Naive thymus-derived CD4-positive, alpha-beta T cell (primary cell): ENCODE measurements at regions not wholly inside any gene's neighbourhood (a gene's known extent, or its start where the extent isn't known, plus 50 kb on each side); places are given as distances from the start of the nearest gene placed in this dataset.
"Not testable (repeated sequence)": the region's sequence is repeated elsewhere in the genome, so short reads cannot be mapped to it uniquely, and the experiment has no call there.

Experiments used
- ATAC-seq: fragments of 150-1000 bp; cut with Tn5 transposase; 2 replicates; pipeline ENCODE4 v1.10.0; 2021; ENCODE audit warnings: mild to moderate bottlenecking, moderate library complexity
- CTCF ChIA-PET: fragments of 350-600 bp; sonication (Branson Sonifier 250); formaldehyde crosslinking; loops from one replicate; lab custom pipeline; 2021; ENCODE audit warnings: antibody characterized with exemption; lab: Charles Lee
- POLR2A ChIA-PET: fragments of 350-600 bp; sonication (Branson Sonifier 250); formaldehyde crosslinking; loops from one replicate; lab custom pipeline; 2021; ENCODE audit warnings: antibody characterized with exemption, inconsistent platforms; lab: Charles Lee
- DNase-seq, 9 donors: peaks; one replicate each; pipeline versions ENCODE4 v3.0.0 to v3.0.0-alpha.2; 2020 to 2022; ENCODE audit warnings: mixed read lengths in 1 of 9
- H3K27ac ChIP-seq: one replicate; pipeline ENCODE4 v1.7.0; 2013; ENCODE audit warnings: mild to moderate bottlenecking, low read depth, low read length, moderate library complexity
- H3K27me3 ChIP-seq, 2 donors: one replicate each; pipeline ENCODE4 v1.7.0; 2013; ENCODE audit warnings: low read length in 2 of 2, mild to moderate bottlenecking in 2 of 2, moderate library complexity in 2 of 2; ENCODE audit not compliant: control insufficient read depth in 2 of 2, insufficient read depth in 2 of 2
- H3K36me3 ChIP-seq, 3 experiments: 1 replicate in 2 of 3; 2 replicates in 1 of 3; pipeline ENCODE4 v1.7.0; 2013; ENCODE audit warnings: low read length in 3 of 3, mild to moderate bottlenecking in 3 of 3, moderate library complexity in 1 of 3; ENCODE audit not compliant: insufficient read depth in 3 of 3, control insufficient read depth in 2 of 3
- H3K4me1 ChIP-seq, 2 donors: one replicate each; pipeline ENCODE4 v1.7.0; 2013; ENCODE audit warnings: low read length in 2 of 2, mild to moderate bottlenecking in 2 of 2, moderate library complexity in 1 of 2; ENCODE audit not compliant: control insufficient read depth in 2 of 2, insufficient read depth in 2 of 2
- H3K4me3 ChIP-seq: 2 replicates; pipeline ENCODE4 v1.7.0; 2013; ENCODE audit warnings: mild to moderate bottlenecking, low read length
- H3K9me3 ChIP-seq, 3 experiments: 1 replicate in 2 of 3; 2 replicates in 1 of 3; pipeline ENCODE4 v1.7.0; 2013; ENCODE audit warnings: low read length in 3 of 3; ENCODE audit not compliant: control insufficient read depth in 2 of 3
- H3K27ac Mint-ChIP-seq, 9 donors: one replicate each; pipeline ENCODE4 v1.8.0; 2020 to 2022; ENCODE audit warnings: mixed read lengths in 9 of 9, mild to moderate bottlenecking in 8 of 9, moderate library complexity in 5 of 9, inconsistent platforms in 2 of 9
- H3K27me3 Mint-ChIP-seq, 5 donors: one replicate each; pipeline ENCODE4 v1.8.0; 2021 to 2022; ENCODE audit warnings: mixed read lengths in 5 of 5, mild to moderate bottlenecking in 1 of 5
- H3K36me3 Mint-ChIP-seq, 5 donors: one replicate each; pipeline ENCODE4 v1.8.0; 2020 to 2022; ENCODE audit warnings: mixed read lengths in 5 of 5, mild to moderate bottlenecking in 3 of 5, inconsistent platforms in 1 of 5
- H3K4me1 Mint-ChIP-seq, 7 donors: one replicate each; pipeline ENCODE4 v1.8.0; 2020 to 2022; ENCODE audit warnings: mixed read lengths in 7 of 7, mild to moderate bottlenecking in 3 of 7, inconsistent platforms in 1 of 7
- H3K4me3 Mint-ChIP-seq, 10 donors: one replicate each; pipeline ENCODE4 v1.8.0; 2020 to 2022; ENCODE audit warnings: mild to moderate bottlenecking in 10 of 10, mixed read lengths in 10 of 10, moderate library complexity in 6 of 10, inconsistent platforms in 2 of 10
- H3K9me3 Mint-ChIP-seq, 11 donors: one replicate each; pipeline ENCODE4 v1.8.0; 2020 to 2022; ENCODE audit warnings: mixed read lengths in 11 of 11, mild to moderate bottlenecking in 4 of 11, inconsistent platforms in 1 of 11, moderate library complexity in 1 of 11
- intact Hi-C, 2 donors: fragments of 100-400 bp; cut with micrococcal nuclease; formaldehyde crosslinking; loops; one replicate each; pipeline ENCODE4 v1.15.1; 2023

GRCh38 chr12:87575906-87576305, 453.3 kb downstream of the C12orf50 start:
- ChIA-PET CTCF (no interaction called here), POLR2A (no interaction called here)
- ATAC-seq, result no peak
- no peak overlapping the region for H3K27ac Mint-ChIP-seq
- H3K27me3 ChIP-seq, result no peaks in the 10 kb centered on the region
- intact Hi-C loops, result no loop called here
- no peaks in the 10 kb centered on the region for H3K27me3 Mint-ChIP-seq
- H3K4me3 ChIP-seq, result no peak overlapping the region
- no peaks in the 10 kb centered on the region for H3K36me3 Mint-ChIP-seq
- H3K36me3 ChIP-seq, result no peaks in the 10 kb centered on the region
- H3K9me3 Mint-ChIP-seq, result peaks cover 0 to 8% (median 2%) of the 10 kb centered on the region in 11 donors
- H3K4me3 Mint-ChIP-seq, result no peak overlapping the region
- no peaks in the 10 kb centered on the region for H3K4me1 ChIP-seq
- DNase-seq, result no peak
- H3K4me1 Mint-ChIP-seq, result no peaks in the 10 kb centered on the region
- H3K27ac ChIP-seq, result no peak overlapping the region
- no peaks in the 10 kb centered on the region for H3K9me3 ChIP-seq

GRCh38 chr12:87566918-87567317, 462.3 kb downstream of the C12orf50 start:
- H3K4me1 Mint-ChIP-seq, H3K4me3 Mint-ChIP-seq, H3K36me3 Mint-ChIP-seq, H3K27me3 ChIP-seq, H3K9me3 ChIP-seq, POLR2A ChIA-PET, H3K4me3 ChIP-seq, ATAC-seq, intact Hi-C loops, H3K27ac ChIP-seq, H3K4me1 ChIP-seq, H3K9me3 Mint-ChIP-seq, H3K36me3 ChIP-seq, H3K27me3 Mint-ChIP-seq, DNase-seq, CTCF ChIA-PET, H3K27ac Mint-ChIP-seq: not testable (repeated sequence)

- CTCF ChIA-PET, result no interaction called here
- intact Hi-C loops, result no loop called here
- Histone ChIP-seq H3K27ac (no peak overlapping the region), H3K36me3 (no peaks in the 10 kb centered on the region), H3K4me1 (no peaks in the 10 kb centered on the region), H3K9me3 (no peaks in the 10 kb centered on the region), H3K27me3 (no peaks in the 10 kb centered on the region), H3K4me3 (no peak overlapping the region)
- DNase-seq (no peak), ATAC-seq (no peak)
- POLR2A ChIA-PET, result no interaction called here
- H3K36me3 Mint-ChIP-seq, result peaks cover 0 to under 1% (median 0%) of the 10 kb centered on the region in 5 donors
- no peak overlapping the region for H3K27ac Mint-ChIP-seq
- H3K27me3 Mint-ChIP-seq, result no peaks in the 10 kb centered on the region
- H3K4me3 Mint-ChIP-seq, result no peak overlapping the region
- no peaks in the 10 kb centered on the region for H3K4me1 Mint-ChIP-seq
- H3K9me3 Mint-ChIP-seq, result peaks cover 0 to 35% (median 6%) of the 10 kb centered on the region in 11 donors
These were observed 472.2 kb downstream of the C12orf50 start for GRCh38 chr12:87556985-87557384.

- CTCF ChIA-PET, H3K4me3 ChIP-seq, H3K4me1 Mint-ChIP-seq, intact Hi-C loops, H3K36me3 Mint-ChIP-seq, H3K27ac Mint-ChIP-seq, POLR2A ChIA-PET, H3K4me1 ChIP-seq, H3K36me3 ChIP-seq, DNase-seq, H3K27me3 ChIP-seq, H3K27me3 Mint-ChIP-seq, H3K27ac ChIP-seq, H3K9me3 ChIP-seq, H3K4me3 Mint-ChIP-seq, ATAC-seq: not testable (repeated sequence)
- peaks cover 0 to 13% (median 5%) of the 10 kb centered on the region in 11 donors for H3K9me3 Mint-ChIP-seq
These were observed 498.0 kb downstream of the C12orf50 start for GRCh38 chr12:87531213-87531612.

- no peak overlapping the region for H3K27ac ChIP-seq
- ChIA-PET CTCF (no interaction called here), POLR2A (no interaction called here)
- H3K9me3 Mint-ChIP-seq, result peaks cover 0 to 13% (median 5%) of the 10 kb centered on the region in 11 donors
- no peak overlapping the region for H3K4me3 ChIP-seq
- no peaks in the 10 kb centered on the region for H3K4me1 ChIP-seq
- H3K4me1 Mint-ChIP-seq, result no peaks in the 10 kb centered on the region
- H3K9me3 ChIP-seq, result no peaks in the 10 kb centered on the region
- H3K27me3 Mint-ChIP-seq, result no peaks in the 10 kb centered on the region
- no peak for ATAC-seq
- intact Hi-C loops, result no loop called here
- H3K36me3 Mint-ChIP-seq, result no peaks in the 10 kb centered on the region
- H3K36me3 ChIP-seq, result no peaks in the 10 kb centered on the region
- no peak for DNase-seq
- no peak overlapping the region for H3K27ac Mint-ChIP-seq
- H3K4me3 Mint-ChIP-seq, result no peak overlapping the region
- H3K27me3 ChIP-seq, result no peaks in the 10 kb centered on the region
These were observed 499.8 kb downstream of the C12orf50 start for GRCh38 chr12:87529413-87529812.

DNA sequence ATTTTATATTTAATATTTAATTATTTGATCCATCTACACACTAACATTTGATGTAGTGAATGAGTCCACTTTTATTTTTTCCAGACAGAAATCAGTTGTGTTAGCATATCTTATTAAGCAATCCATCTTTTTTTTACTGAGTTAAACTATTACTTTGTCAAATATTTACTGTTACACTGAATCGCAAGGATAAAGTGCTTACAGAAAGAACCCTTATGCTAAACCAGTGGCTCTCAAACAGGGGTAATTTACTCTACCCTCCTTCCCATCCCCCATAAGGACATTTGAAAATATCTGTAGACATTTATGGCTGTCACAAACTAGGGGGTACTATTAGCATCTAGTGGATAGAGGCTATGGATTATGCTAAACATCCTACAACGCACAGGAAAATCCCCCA, 508.2 kb downstream of the C12orf50 start:
- Histone ChIP-seq H3K9me3 (no peaks in the 10 kb centered on the region), H3K36me3 (no peaks in the 10 kb centered on the region), H3K4me1 (no peaks in the 10 kb centered on the region), H3K27me3 (no peaks in the 10 kb centered on the region), H3K4me3 (no peak overlapping the region), H3K27ac (no peak overlapping the region)
- intact Hi-C loops, result no loop called here
- ChIA-PET POLR2A (no interaction called here), CTCF (no interaction called here)
- peaks cover 0 to 16% (median 0%) of the 10 kb centered on the region in 11 donors for H3K9me3 Mint-ChIP-seq
- no peak for DNase-seq
- H3K27me3 Mint-ChIP-seq, result no peaks in the 10 kb centered on the region
- no peaks in the 10 kb centered on the region for H3K4me1 Mint-ChIP-seq
- no peak overlapping the region for H3K27ac Mint-ChIP-seq
- H3K4me3 Mint-ChIP-seq, result no peak overlapping the region
- ATAC-seq, result no peak
- H3K36me3 Mint-ChIP-seq, result peaks cover 0 to 7% (median 0%) of the 10 kb centered on the region in 5 donors

DNA sequence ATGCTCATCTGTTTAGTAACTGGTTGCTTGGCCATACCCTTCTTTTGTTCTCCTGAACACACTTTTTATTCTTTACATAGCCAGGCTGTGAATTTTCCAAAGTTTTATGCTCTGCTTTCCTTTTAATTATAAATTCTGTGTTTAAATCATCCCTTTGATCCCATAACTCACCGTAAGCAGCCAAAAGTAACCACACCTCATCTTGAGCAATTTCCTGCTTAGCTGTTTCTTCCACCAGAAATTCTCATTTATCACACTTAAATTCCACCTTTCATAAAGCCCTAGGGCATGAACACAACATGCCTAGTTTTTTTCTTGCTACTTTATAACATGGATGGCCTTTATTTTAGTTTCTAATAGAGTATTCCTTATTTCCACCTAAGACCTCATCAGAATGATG, 510.7 kb downstream of the C12orf50 start:
- Mint-ChIP-seq H3K27me3 (no peaks in the 10 kb centered on the region), H3K4me3 (no peak overlapping the region), H3K36me3 (peaks cover 0 to 7% (median 0%) of the 10 kb centered on the region in 5 donors), H3K4me1 (no peaks in the 10 kb centered on the region), H3K9me3 (peaks cover 0 to 16% (median 0%) of the 10 kb centered on the region in 11 donors), H3K27ac (no peak overlapping the region)
- ChIA-PET POLR2A (no interaction called here), CTCF (no interaction called here)
- H3K4me3 ChIP-seq, result no peak overlapping the region
- no peaks in the 10 kb centered on the region for H3K4me1 ChIP-seq
- ATAC-seq (no peak), DNase-seq (no peak)
- no peaks in the 10 kb centered on the region for H3K9me3 ChIP-seq
- H3K27ac ChIP-seq, result no peak overlapping the region
- H3K27me3 ChIP-seq, result no peaks in the 10 kb centered on the region
- intact Hi-C loops, result no loop called here
- no peaks in the 10 kb centered on the region for H3K36me3 ChIP-seq
